H1 (cell line): ENCODE measurements at regions not wholly inside any gene's neighbourhood (a gene's known extent, or its start where the extent isn't known, plus 50 kb on each side); places are given as distances from the start of the nearest gene placed in this dataset.

ENCODE experiments used
- KDM4A ChIP-seq: IDR thresholded peaks from one replicate; pipeline ENCODE4 v1.7.1; 2012; ENCODE audit warnings: low read depth, mild to moderate bottlenecking, moderate library complexity, low read length, inconsistent platforms; ENCODE audit not compliant: severe bottlenecking
- POLR2AphosphoS5 ChIP-seq: IDR thresholded peaks from 2 replicates; pipeline ENCODE4 v1.6.1; 2011; ENCODE audit warnings: low read depth, low read length
- RNF2 ChIP-seq: fragments of 200-900, 300-1000 bp; sonication (generic); IDR thresholded peaks from 2 replicates; pipeline ENCODE4 v1.7.1; 2016; ENCODE audit warnings: borderline replicate concordance, low read depth, mild to moderate bottlenecking, antibody characterized with exemption, low read length; ENCODE audit not compliant: poor library complexity, severe bottlenecking; ENCODE audit errors: missing control alignments
- TAF7 ChIP-seq: optimal IDR thresholded peaks from 2 replicates; pipeline ENCODE3; 2011; ENCODE audit warnings: low read depth, mild to moderate bottlenecking, inconsistent platforms, low read length, moderate library complexity, borderline replicate concordance
- TF ChIP-seq, protein P1 (sequence below): IDR thresholded peaks from 2 replicates; pipeline ENCODE4 v1.6.1; 2011; ENCODE audit warnings: low read depth, mild to moderate bottlenecking, low read length; ENCODE audit not compliant: insufficient read depth

DNA sequence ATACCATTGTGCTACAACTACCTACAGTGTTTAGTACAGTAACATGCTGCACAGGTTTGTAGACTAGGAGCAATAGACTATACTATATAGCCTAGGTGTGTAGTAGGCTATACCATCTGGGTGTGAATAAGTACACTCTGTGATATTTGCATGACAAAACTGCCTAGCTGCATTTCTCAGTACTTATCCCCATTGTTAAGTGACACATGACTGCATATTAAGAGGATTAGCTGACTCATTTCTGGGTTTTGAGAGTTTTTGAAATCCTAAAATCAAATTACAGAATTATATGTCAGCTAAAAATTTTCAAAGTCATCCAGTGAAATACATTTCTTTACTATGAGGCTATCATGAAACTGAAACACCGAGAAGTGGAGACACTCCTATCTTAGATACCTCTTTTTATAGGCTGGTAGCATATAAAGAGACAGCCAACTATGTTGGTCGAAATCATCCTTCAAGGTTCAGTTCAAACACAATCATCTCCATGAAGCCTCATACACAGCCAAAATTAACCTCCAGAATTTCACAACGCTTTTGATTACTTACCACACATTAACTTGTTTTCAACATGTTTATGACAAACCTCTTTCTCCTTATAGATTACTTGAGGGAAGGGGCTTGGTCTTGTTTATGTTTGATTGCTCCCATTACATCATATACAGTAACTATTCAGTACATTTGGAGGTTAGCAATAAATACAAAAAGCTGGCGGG is 89.8 kb upstream of the ANK3 start (continued):
- no peak for TF ChIP-seq RNF2
- TF ChIP-seq, protein P1, sequence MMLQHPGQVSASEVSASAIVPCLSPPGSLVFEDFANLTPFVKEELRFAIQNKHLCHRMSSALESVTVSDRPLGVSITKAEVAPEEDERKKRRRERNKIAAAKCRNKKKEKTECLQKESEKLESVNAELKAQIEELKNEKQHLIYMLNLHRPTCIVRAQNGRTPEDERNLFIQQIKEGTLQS, result no peak
- no peak for TF ChIP-seq POLR2AphosphoS5
- no peak for TF ChIP-seq TAF7
- TF ChIP-seq KDM4A, result no peak
